ENCODE measurements at regions not wholly inside any gene's neighbourhood (a gene's known extent, or its start where the extent isn't known, plus 50 kb on each side); places are given as distances from the start of the nearest gene placed in this dataset.

- DNase-seq (ENCODE audit: low spot score), result no peak
These were observed 154.8 kb upstream of the ID2 start for GRCh38 chr2:8527031-8527430.

DNA sequence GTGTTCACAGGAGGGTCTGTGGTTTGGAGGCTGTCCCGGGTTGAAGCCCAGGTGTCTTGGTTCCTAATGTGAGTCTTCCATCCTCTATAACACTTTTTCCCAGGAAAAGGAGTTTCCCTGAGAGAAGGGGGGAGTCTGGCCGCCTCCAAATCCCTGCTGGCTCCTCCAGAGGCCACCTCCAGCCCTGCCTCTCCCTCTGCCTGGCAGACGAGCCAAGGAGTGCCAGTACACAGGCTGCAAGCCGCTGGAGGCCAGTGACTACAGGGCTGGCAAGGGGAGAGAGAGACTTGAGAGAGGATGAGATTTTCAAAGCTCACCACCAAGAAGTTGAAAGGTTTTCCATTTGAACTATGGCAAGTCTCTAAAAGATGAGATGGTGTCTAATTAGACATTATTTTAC, 154.2 kb upstream of the ID2 start:
- no peak for DNase-seq (ENCODE audit: low spot score)

DNA sequence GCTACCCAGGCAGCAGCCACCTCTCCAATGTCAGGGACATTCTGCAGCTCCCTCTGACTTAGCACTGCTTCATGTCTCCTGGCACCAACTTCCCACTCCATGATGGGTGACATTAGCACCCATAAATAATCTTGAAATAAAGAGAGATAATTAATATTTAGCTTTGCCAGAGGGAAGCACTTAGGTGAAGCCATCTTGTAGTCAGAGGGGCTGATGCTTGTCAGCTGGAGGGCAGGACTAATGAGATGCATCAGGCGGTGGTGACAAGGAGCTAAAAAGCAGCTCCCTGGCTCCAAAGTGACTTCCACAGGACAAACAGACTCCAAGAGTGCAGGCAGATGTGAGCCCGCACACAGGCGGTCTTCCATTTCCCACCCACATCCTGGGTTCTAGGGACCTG, 153.0 kb upstream of the ID2 start:
- no peak for DNase-seq (ENCODE audit: low spot score)

GRCh38 chr2:8529706-8530277, 152.1 kb upstream of the ID2 start:
- no peak for DNase-seq (ENCODE audit: low spot score)

- DNase-seq (ENCODE audit: low spot score), result no peak
These were observed 150.4 kb upstream of the ID2 start for GRCh38 chr2:8531481-8531880.

- no peak for DNase-seq (ENCODE audit: low spot score)
These were observed 149.4 kb upstream of the ID2 start for GRCh38 chr2:8532438-8532837.

DNA sequence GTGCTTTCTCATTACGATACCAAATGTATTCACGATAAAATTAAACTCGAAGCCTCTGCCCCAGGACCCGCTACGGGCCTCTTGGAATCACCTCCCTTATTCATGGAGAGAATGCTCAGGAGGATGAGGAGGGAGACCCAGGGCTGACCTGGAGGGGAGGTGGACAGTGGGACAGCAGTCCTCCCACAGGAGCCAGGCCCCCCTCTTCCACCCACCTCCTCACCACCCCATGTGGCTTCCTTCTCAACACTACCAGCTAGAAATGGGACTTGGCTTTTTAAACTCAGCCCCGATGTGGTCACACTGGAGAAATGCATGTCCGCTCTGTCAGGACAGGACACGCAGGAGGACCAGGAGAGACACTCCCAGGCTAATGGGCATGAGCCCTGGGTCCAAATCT, 147.9 kb upstream of the ID2 start:
- DNase-seq (ENCODE audit: low spot score), result no peak

- no peak for DNase-seq (ENCODE audit: low spot score)
These were observed 147.5 kb upstream of the ID2 start for GRCh38 chr2:8534386-8534728.

- no peak for DNase-seq (ENCODE audit: low spot score)
These were observed 147.0 kb upstream of the ID2 start for GRCh38 chr2:8534729-8535468.

GRCh38 chr2:8535469-8535795, 146.4 kb upstream of the ID2 start:
- DNase-seq (ENCODE audit: low spot score), result no peak

- no peak for DNase-seq (ENCODE audit: low spot score)
These were observed 145.8 kb upstream of the ID2 start for GRCh38 chr2:8535821-8536685.

DNA sequence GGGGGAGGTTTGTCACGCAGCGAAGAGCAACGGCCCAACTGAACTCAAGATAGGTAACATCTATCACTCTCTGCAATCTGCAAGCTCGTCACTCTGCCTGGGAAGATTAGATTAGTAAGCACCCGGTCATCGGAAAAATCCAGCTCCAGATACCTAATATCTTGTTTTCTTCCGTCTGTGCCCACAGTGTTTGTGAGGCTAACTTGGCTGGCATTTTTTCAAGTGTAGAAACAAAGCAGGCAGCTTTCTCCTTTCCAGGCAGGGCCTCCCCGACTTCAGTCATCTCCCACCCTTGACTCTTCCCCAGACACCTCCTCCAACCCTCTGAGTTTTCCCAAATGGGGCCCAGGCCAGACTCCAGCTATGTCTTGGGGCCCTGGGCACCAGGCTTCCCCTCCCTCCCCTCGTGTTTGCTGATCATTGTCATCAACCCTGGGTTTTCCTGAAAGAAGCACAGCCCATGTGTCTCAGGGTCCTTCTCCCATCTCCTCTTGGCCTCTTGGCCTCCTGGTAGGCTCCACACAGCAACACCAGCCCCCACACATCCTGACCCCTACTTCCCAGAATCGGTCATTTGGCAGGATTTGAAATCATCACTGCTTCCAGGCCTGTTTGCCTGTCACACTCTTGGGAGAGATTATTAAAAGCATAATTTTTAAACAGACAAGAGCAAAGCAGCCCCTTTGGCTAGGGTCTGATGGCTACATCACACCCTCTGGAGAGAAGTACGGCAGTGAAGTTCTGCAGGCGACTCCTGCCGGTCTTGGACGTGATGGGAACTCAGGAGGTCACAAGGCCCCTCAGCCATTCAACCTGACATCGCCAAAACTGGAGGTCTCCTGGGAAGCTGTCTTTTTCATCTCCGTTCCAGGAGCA, 144.9 kb upstream of the ID2 start:
- no peak for DNase-seq (ENCODE audit: low spot score)

GRCh38 chr2:8537562-8538155, 144.2 kb upstream of the ID2 start:
- DNase-seq (ENCODE audit: low spot score), result no peak

GRCh38 chr2:8538531-8538930, 143.3 kb upstream of the ID2 start:
- DNase-seq (ENCODE audit: low spot score), result no peak

DNA sequence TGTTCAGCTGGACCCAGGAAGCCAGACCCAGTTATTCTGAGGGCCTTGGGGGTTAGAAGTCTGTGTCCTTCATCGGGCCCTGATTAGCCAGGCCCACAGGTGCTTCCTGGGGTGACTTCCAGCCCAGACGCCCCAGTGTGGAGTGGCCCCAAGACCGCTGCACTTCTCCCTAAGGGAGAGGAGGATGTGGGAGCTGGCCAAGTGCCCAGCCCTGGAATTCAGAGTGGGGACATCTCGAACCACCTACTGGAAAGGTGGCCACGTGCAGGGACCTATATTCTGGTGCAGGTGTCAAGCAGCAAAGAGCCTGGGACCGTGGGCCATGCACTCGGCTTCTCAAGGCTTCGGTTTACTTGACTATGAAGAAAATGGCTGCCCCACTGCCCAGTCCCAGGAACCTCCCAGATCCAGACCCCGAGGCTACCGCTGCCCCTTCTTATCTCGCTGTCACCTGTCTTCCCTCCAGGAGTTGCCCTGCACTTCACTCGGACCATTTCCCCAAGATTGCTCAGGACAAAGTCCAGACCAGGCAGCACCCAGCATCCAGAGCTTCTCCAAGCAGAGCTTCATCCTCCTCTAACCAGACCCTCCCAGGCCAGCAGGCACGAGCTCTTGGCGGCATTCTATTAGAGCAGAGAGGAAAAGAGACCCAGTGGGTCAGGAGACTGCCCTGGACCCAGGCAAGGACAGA, 142.8 kb upstream of the ID2 start:
- no peak for DNase-seq (ENCODE audit: low spot score)

- DNase-seq (ENCODE audit: low spot score), result no peak
These were observed 141.9 kb upstream of the ID2 start for GRCh38 chr2:8539743-8540551.

- no peak for DNase-seq (ENCODE audit: low spot score)
These were observed 141.3 kb upstream of the ID2 start for GRCh38 chr2:8540552-8541055.

DNA sequence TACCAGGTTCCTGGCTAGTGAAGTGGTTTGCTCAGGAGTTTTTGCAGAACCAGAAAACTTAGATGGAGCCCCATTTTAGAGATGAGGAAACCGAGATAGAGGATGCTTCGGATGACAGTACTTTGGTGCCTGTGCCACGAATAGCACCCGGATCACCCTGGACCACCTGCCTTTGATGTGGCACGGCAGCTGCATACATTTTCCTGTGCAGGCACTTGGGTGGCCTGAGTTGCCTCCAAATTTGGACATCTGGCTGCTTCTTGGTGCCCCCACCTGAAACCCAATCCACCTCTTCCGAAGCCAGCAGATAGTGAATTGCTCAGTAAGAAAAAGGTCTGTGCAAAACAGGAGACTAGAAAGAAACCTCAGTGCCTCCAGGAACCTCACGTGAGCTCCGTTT, 140.6 kb upstream of the ID2 start:
- no peak for DNase-seq (ENCODE audit: low spot score)

- no peak for DNase-seq (ENCODE audit: low spot score)
These were observed 140.2 kb upstream of the ID2 start for GRCh38 chr2:8541636-8542035.

GRCh38 chr2:8542381-8543059, 139.3 kb upstream of the ID2 start:
- DNase-seq (ENCODE audit: low spot score), result no peak

Measured in COLO829 (cell line).